ENCODE measurements at regions not wholly inside any gene's neighbourhood (a gene's known extent, or its start where the extent isn't known, plus 50 kb on each side); places are given as distances from the start of the nearest gene placed in this dataset.

GRCh38 chr2:240364961-240365775 lies 70.3 kb upstream of the GPC1 start:
- Histone ChIP-seq H3K27ac (no peak overlapping the region), H3K27me3 (no peaks in the 10 kb centered on the region), H3K9me3 (no peaks in the 10 kb centered on the region), H3K36me3 (no peaks in the 10 kb centered on the region), H3K4me1 (peaks cover 0 to 20% (median 5%) of the 10 kb centered on the region in 4 donors), H3K4me3 (no peak overlapping the region)
- no peak for TF ChIP-seq POLR2A (IDR thresholded peaks at IDR 0.05)
- TF ChIP-seq CTCF (IDR thresholded peaks at IDR 0.05): no peak
- DNase-seq: peak in 1 of 3 donors; percentile 51
- no peak for ATAC-seq
- WGBS (ENCODE audit: insufficient coverage, low coverage, low lambda C conversion rate, missing lambda C conversion rate): 36% methylated on average over 3 of the region's 30 CpGs
- intact Hi-C loops (cut with DNase I): no loop called here

- H3K4me1 ChIP-seq: peaks cover 0 to 20% (median 5%) of the 10 kb centered on the region in 4 donors
- intact Hi-C loops (cut with DNase I): no loop called here
- H3K9me3 ChIP-seq: no peaks in the 10 kb centered on the region
- H3K36me3 ChIP-seq: no peaks in the 10 kb centered on the region
- no peak overlapping the region for H3K27ac ChIP-seq
- no CpG with 5 or more reads among the region's 9 CpGs for WGBS (ENCODE audit: insufficient coverage, low coverage, low lambda C conversion rate, missing lambda C conversion rate)
- no peak for TF ChIP-seq POLR2A (IDR thresholded peaks at IDR 0.05)
- TF ChIP-seq CTCF (IDR thresholded peaks at IDR 0.05): no peak
- ATAC-seq (no peak), DNase-seq (peak in 1 of 3 donors; percentile 48)
- no peak overlapping the region for H3K4me3 ChIP-seq
- no peaks in the 10 kb centered on the region for H3K27me3 ChIP-seq
These were observed 69.4 kb upstream of the GPC1 start for GRCh38 chr2:240365971-240366471.

DNA sequence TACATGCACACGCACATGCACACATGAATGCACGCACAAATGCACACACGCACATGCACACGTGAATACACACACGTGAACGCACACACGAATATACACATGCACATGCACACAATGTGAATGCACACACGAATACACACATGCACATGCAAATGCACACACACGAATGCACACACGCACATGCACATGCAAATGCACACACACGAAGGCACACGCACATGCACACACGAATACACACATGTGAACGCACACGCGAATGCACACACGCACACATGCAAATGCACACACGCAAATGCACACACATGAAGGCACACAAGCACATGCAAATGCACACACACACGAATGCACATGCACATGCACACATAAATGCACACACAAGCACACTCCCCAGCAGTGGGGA lies 68.6 kb upstream of the GPC1 start:
- ATAC-seq: no peak
- intact Hi-C loops (cut with DNase I): no loop called here
- H3K4me3 ChIP-seq: no peak overlapping the region
- no peaks in the 10 kb centered on the region for H3K9me3 ChIP-seq
- H3K27ac ChIP-seq: no peak overlapping the region
- no peak for DNase-seq
- no peaks in the 10 kb centered on the region for H3K27me3 ChIP-seq
- H3K36me3 ChIP-seq: no peaks in the 10 kb centered on the region
- TF ChIP-seq POLR2A (IDR thresholded peaks at IDR 0.05) (no peak), CTCF (IDR thresholded peaks at IDR 0.05) (no peak)
- 85% methylated on average over 6 of the region's 19 CpGs for whole genome bisulfite sequencing (ENCODE audit: insufficient coverage, low coverage, low lambda C conversion rate, missing lambda C conversion rate)
- peaks cover 0 to 20% (median 5%) of the 10 kb centered on the region in 4 donors for H3K4me1 ChIP-seq

- intact Hi-C loops (cut with DNase I): no loop called here
- Histone ChIP-seq H3K36me3 (no peaks in the 10 kb centered on the region), H3K4me1 (peaks cover 0 to 20% (median 5%) of the 10 kb centered on the region in 4 donors), H3K27me3 (no peaks in the 10 kb centered on the region), H3K4me3 (no peak overlapping the region), H3K27ac (no peak overlapping the region), H3K9me3 (no peaks in the 10 kb centered on the region)
- TF ChIP-seq POLR2A (IDR thresholded peaks at IDR 0.05) (no peak), CTCF (IDR thresholded peaks at IDR 0.05) (no peak)
- 80% methylated on average over 1 of the region's 15 CpGs for WGBS (ENCODE audit: insufficient coverage, low coverage, low lambda C conversion rate, missing lambda C conversion rate)
- no peak for ATAC-seq
- no peak for DNase-seq
These were observed 67.7 kb upstream of the GPC1 start for GRCh38 chr2:240367721-240368120.

All from right lobe of liver (tissue), 6 donors.